ENCODE measurements at regions not wholly inside any gene's neighbourhood (a gene's known extent, or its start where the extent isn't known, plus 50 kb on each side); places are given as distances from the start of the nearest gene placed in this dataset.
A peak's percentile ranks its signal among the peaks of the same experiment; 100 is the strongest.
"Not testable (repeated sequence)": the region's sequence is repeated elsewhere in the genome, so short reads cannot be mapped to it uniquely, and the experiment has no call there.

DNA sequence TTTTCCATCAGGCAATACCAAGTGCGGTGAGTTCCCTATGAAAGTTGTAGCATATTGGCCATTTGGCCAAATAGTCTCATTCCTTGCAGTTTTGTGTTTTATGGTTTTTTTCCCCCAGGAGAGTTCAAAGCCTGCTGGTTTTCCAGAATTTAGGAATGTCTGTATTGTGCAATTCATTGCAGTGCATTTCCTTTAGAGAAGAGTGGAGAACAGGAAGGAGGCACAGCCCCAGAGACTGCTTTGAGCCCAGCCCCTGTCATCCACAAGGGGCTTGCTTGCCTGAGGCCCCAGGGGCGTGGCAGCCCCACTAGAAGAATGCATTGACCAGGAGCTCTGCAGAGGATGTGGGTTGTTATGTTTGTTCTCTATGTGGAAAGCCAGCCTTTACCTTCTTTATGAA is 375.5 kb downstream of the BCL2L11 start:
- BruUV-seq (replicated peaks); H3F3A ChIP-seq (ENCODE audit: low read length, unreplicated experiment); intact Hi-C loops (cut with micrococcal nuclease); H2AFZ ChIP-seq (ENCODE audit: low read length); H3K27me3 ChIP-seq (ENCODE audit: low read length); H3K9me3 ChIP-seq (ENCODE audit: low read length); H3K36me3 ChIP-seq (ENCODE audit: low read depth, low read length); H3K9ac ChIP-seq (ENCODE audit: low read length); H3K9me2 ChIP-seq (replicated peaks; ENCODE audit: low read length); H3K4me3 ChIP-seq (ENCODE audit: low read length); H4K20me1 ChIP-seq (ENCODE audit: low read length); POLR2A ChIA-PET (ENCODE audit: unreplicated experiment); CTCF ChIA-PET: not testable (repeated sequence)
- peak; percentile 69 for DNase-seq
- ATAC-seq: peak; percentile 45
- peak overlapping the region; percentile 76 for H3K27ac ChIP-seq (ENCODE audit: low read length)
- H3K4me2 ChIP-seq (ENCODE audit: low read length): peak overlapping the region; percentile 69; the same call in 1 of the 2 replicates
- peaks cover 31% of the 10 kb centered on the region for H3K79me2 ChIP-seq (ENCODE audit: low read length)
- H3K4me1 ChIP-seq (ENCODE audit: insufficient read depth, low read length): peaks cover 27% of the 10 kb centered on the region

DNA sequence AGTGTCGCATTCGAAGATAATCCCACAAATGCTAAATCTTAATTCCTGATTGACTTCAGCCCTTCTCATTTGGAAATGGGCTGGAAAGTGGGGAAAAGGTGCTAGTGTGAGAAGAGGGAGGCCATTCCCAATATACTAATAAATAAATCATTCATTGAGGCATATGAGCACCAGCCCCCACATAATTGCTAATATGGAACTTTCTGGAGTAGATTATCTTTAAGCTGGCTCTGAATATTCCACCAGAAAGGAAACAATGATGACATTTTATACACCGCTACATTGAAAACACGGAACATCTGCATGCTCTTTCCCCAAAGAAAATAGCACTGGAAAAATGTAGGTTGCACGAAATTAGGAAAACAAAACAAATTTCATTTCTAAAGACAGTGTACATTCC is 376.1 kb downstream of the BCL2L11 start:
- H3K9me3 ChIP-seq (ENCODE audit: low read length); intact Hi-C loops (cut with micrococcal nuclease); H3K27me3 ChIP-seq (ENCODE audit: low read length); H3K4me3 ChIP-seq (ENCODE audit: low read length); H3K36me3 ChIP-seq (ENCODE audit: low read depth, low read length); ATAC-seq; H2AFZ ChIP-seq (ENCODE audit: low read length); BruUV-seq (replicated peaks); H3F3A ChIP-seq (ENCODE audit: low read length, unreplicated experiment); H3K9me2 ChIP-seq (replicated peaks; ENCODE audit: low read length); H3K9ac ChIP-seq (ENCODE audit: low read length); POLR2A ChIA-PET (ENCODE audit: unreplicated experiment); CTCF ChIA-PET; H4K20me1 ChIP-seq (ENCODE audit: low read length); DNase-seq: not testable (repeated sequence)
- H3K27ac ChIP-seq (ENCODE audit: low read length): peak overlapping the region; percentile 76
- H3K4me2 ChIP-seq (ENCODE audit: low read length): peak overlapping the region; percentile 69
- peaks cover 26% of the 10 kb centered on the region for H3K79me2 ChIP-seq (ENCODE audit: low read length)
- peaks cover 23% of the 10 kb centered on the region for H3K4me1 ChIP-seq (ENCODE audit: insufficient read depth, low read length)

DNA sequence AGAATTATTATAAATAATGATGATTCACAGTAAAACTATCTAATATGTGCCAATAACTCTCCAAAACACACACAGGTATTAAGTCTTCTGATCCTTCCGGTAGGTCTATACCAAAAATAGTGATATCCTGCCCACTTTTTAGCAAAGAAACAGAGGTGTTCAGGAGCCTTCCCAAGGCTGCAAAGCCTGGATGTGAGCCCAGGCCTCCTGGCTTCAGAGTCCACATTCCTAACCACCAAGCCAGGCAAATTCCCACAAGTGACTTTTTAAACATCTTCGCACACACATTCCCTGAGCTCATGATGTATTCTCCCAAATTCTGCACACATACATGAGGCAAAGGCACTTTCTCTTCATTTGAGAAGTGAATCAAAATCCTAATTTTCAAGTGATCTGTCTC is 376.6 kb downstream of the BCL2L11 start:
- H3K27me3 ChIP-seq (ENCODE audit: low read length); H3K9me2 ChIP-seq (replicated peaks; ENCODE audit: low read length); CTCF ChIA-PET; H2AFZ ChIP-seq (ENCODE audit: low read length); H3K9me3 ChIP-seq (ENCODE audit: low read length); H4K20me1 ChIP-seq (ENCODE audit: low read length); H3K36me3 ChIP-seq (ENCODE audit: low read depth, low read length); H3K9ac ChIP-seq (ENCODE audit: low read length); H3K4me3 ChIP-seq (ENCODE audit: low read length); H3F3A ChIP-seq (ENCODE audit: low read length, unreplicated experiment); intact Hi-C loops (cut with micrococcal nuclease); POLR2A ChIA-PET (ENCODE audit: unreplicated experiment); BruUV-seq (replicated peaks): not testable (repeated sequence)
- ATAC-seq (peak; percentile 23), DNase-seq (peak; percentile 78)
- Histone ChIP-seq H3K4me2 (ENCODE audit: low read length) (peak overlapping the region; percentile 69; the same call in 1 of the 2 replicates), H3K79me2 (ENCODE audit: low read length) (peaks cover 22% of the 10 kb centered on the region), H3K4me1 (ENCODE audit: insufficient read depth, low read length) (peaks cover 20% of the 10 kb centered on the region), H3K27ac (ENCODE audit: low read length) (peak overlapping the region; percentile 76)

DNA sequence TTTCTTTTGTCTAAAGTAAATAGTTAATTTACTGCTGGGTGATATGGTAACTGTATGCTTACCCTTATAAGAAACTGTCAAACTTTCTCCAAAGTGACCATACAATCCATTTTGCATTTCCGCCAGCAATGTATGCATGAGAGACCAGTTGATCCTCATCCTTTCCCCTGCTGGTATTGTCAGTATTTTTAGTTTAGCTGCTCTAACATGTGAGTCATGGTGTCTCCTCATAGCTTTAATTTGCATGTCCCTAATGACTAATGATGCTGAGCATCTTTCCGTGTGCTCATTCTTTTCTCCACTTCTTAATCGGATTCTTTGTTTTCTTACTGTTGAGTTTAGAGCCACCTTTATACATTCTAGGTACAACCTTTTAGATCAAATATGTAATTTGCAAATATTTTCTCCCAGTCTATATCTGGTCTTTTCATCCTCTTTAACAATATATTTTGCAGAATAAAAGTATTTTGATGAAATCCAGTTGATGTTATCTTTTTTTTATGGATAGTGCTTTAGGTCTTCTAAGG is 379.9 kb downstream of the BCL2L11 start:
- H3K27ac ChIP-seq (ENCODE audit: low read length); H3K79me2 ChIP-seq (ENCODE audit: low read length); DNase-seq; H3K4me2 ChIP-seq (ENCODE audit: low read length); POLR2A ChIA-PET (ENCODE audit: unreplicated experiment); H3K4me3 ChIP-seq (ENCODE audit: low read length); BruUV-seq (replicated peaks); intact Hi-C loops (cut with micrococcal nuclease); H2AFZ ChIP-seq (ENCODE audit: low read length); CTCF ChIA-PET; H4K20me1 ChIP-seq (ENCODE audit: low read length); H3K9me3 ChIP-seq (ENCODE audit: low read length); H3F3A ChIP-seq (ENCODE audit: low read length, unreplicated experiment); H3K9ac ChIP-seq (ENCODE audit: low read length); H3K9me2 ChIP-seq (replicated peaks; ENCODE audit: low read length); H3K27me3 ChIP-seq (ENCODE audit: low read length); H3K36me3 ChIP-seq (ENCODE audit: low read depth, low read length): not testable (repeated sequence)
- H3K4me1 ChIP-seq (ENCODE audit: insufficient read depth, low read length): peaks cover 19% of the 10 kb centered on the region
- ATAC-seq: peak; percentile 27

DNA sequence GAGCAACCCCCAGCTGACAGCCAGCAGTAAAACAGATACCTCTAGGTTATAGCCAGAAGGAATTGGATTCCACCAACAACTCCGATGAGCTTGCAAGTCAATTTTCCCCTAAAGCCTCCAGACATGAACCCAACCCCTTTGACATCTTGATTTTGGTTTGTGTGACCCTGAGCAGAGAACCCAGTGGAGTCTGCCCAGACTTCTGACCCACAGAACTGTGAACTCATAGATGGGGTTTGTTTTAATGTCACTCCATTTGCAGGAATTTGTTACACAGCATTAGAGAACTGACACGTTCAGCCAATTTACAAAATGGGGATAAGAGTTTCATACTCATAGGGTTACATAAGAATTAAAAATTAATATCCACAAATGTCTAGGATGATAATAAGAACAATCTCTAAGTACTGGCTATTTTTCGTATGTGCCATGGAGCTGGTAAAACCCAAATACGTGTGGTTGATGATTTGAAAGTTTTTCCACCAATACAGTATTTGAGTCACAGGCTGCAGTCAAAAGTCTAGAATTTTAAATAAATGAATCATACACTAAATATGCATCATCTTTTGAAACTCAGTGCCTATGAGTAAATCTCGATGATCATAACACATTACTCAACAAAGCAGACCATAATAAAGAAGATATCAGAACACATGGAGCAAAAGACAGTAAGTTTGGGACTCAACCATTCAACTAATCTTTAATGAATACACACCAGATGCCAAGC is 380.0 kb downstream of the ANAPC1 start:
- H3K27ac ChIP-seq (ENCODE audit: low read length): peak overlapping the region; percentile 34; the same call in 1 of the 2 replicates
- intact Hi-C loops (cut with micrococcal nuclease); CTCF ChIA-PET: not testable (repeated sequence)

DNA sequence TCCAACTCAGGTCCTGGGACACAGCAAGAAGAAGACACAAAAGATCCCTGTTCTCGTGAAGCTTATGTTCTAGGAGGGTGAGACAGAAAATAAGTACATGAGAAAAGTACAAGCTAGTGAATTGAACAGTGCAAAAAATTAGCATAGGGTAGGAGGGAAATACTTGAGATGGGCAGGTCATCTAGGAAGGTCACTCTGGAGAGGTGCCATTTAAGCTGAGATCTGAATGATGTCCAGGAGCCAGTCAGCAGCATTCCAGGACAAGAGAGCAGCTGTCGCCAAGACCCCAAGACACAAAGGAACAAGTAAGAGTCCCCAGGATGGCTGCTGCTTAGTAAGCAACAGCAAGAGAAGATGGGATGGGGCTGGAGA is 379.4 kb downstream of the ANAPC1 start:
- CTCF ChIA-PET; DNase-seq; H3K9me3 ChIP-seq (ENCODE audit: low read length); H3K9me2 ChIP-seq (replicated peaks; ENCODE audit: low read length); H3K4me1 ChIP-seq (ENCODE audit: insufficient read depth, low read length); H4K20me1 ChIP-seq (ENCODE audit: low read length); BruUV-seq (replicated peaks); H3K36me3 ChIP-seq (ENCODE audit: low read depth, low read length); POLR2A ChIA-PET (ENCODE audit: unreplicated experiment); H2AFZ ChIP-seq (ENCODE audit: low read length); H3K79me2 ChIP-seq (ENCODE audit: low read length); H3F3A ChIP-seq (ENCODE audit: low read length, unreplicated experiment); H3K27me3 ChIP-seq (ENCODE audit: low read length); intact Hi-C loops (cut with micrococcal nuclease); H3K4me3 ChIP-seq (ENCODE audit: low read length); H3K9ac ChIP-seq (ENCODE audit: low read length); H3K4me2 ChIP-seq (ENCODE audit: low read length): not testable (repeated sequence)
- ATAC-seq: peak; percentile 16; the same call in 1 of the 2 replicates
- H3K27ac ChIP-seq (ENCODE audit: low read length): peak overlapping the region; percentile 34; the same call in 1 of the 2 replicates

More for the DNA sequence above, 380.0 kb downstream of the ANAPC1 start:
- H3K9me2 ChIP-seq (replicated peaks; ENCODE audit: low read length); POLR2A ChIA-PET (ENCODE audit: unreplicated experiment); DNase-seq; H3K36me3 ChIP-seq (ENCODE audit: low read depth, low read length); H3K9ac ChIP-seq (ENCODE audit: low read length); H3K4me2 ChIP-seq (ENCODE audit: low read length); H3K79me2 ChIP-seq (ENCODE audit: low read length); H4K20me1 ChIP-seq (ENCODE audit: low read length); H3K4me3 ChIP-seq (ENCODE audit: low read length); H3F3A ChIP-seq (ENCODE audit: low read length, unreplicated experiment); BruUV-seq (replicated peaks); H3K4me1 ChIP-seq (ENCODE audit: insufficient read depth, low read length); H3K9me3 ChIP-seq (ENCODE audit: low read length); H2AFZ ChIP-seq (ENCODE audit: low read length); H3K27me3 ChIP-seq (ENCODE audit: low read length): not testable (repeated sequence)
- peak; percentile 91 for ATAC-seq

DNA sequence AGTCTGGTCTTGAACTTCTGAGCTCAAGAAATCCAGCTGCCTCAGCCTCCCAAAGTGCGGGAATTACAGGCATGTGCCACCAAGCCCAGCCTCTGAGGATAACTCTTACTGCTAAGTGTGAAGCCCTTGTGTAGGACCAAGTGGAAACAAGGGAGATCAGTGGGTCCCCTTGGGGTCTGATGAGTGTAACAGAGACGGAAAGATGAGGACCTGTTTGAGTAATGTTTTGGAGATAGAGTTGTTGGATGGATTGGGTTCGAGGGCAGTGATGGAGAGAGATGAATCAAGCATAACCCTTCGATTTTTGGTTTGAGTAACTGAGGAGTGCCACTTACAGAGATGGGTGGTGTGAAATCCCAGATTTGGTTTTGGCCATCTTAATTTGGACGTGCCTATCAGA is 378.7 kb downstream of the ANAPC1 start:
- BruUV-seq (replicated peaks); H3K27ac ChIP-seq (ENCODE audit: low read length); CTCF ChIA-PET: not testable (repeated sequence)

More for the DNA sequence above, 378.7 kb downstream of the ANAPC1 start:
- ATAC-seq; DNase-seq; H3K4me1 ChIP-seq (ENCODE audit: insufficient read depth, low read length); H3K9ac ChIP-seq (ENCODE audit: low read length); POLR2A ChIA-PET (ENCODE audit: unreplicated experiment); H3K4me3 ChIP-seq (ENCODE audit: low read length); H3K9me3 ChIP-seq (ENCODE audit: low read length); intact Hi-C loops (cut with micrococcal nuclease); H4K20me1 ChIP-seq (ENCODE audit: low read length); H3K9me2 ChIP-seq (replicated peaks; ENCODE audit: low read length); H2AFZ ChIP-seq (ENCODE audit: low read length); H3F3A ChIP-seq (ENCODE audit: low read length, unreplicated experiment); H3K36me3 ChIP-seq (ENCODE audit: low read depth, low read length); H3K4me2 ChIP-seq (ENCODE audit: low read length); H3K79me2 ChIP-seq (ENCODE audit: low read length); H3K27me3 ChIP-seq (ENCODE audit: low read length): not testable (repeated sequence)

Data from PC-3 (cell line).